Prostate gland (tissue), 2 donors: ENCODE measurements at regions not wholly inside any gene's neighbourhood (a gene's known extent, or its start where the extent isn't known, plus 50 kb on each side); places are given as distances from the start of the nearest gene placed in this dataset.

Experiments
- CTCF ChIP-seq, 4 experiments: fragments of 200-600 bp in 2 of 4; fragments of 450-650 bp in 2 of 4; sonication (generic) in 2 of 4; IDR thresholded peaks; 1 replicate in 3 of 4; 2 replicates in 1 of 4; pipeline ENCODE4 v1.5.1; 2016 to 2019; ENCODE audit warnings: antibody characterized with exemption in 4 of 4, mild to moderate bottlenecking in 2 of 4, moderate library complexity in 2 of 4
- POLR2A ChIP-seq: fragments of 450-650 bp; IDR thresholded peaks from one replicate; pipeline ENCODE4 v1.6.1; 2016; ENCODE audit warnings: antibody characterized with exemption, mild to moderate bottlenecking
- POLR2AphosphoS5 ChIP-seq: sonication (generic); formaldehyde crosslinking; IDR thresholded peaks from one replicate; pipeline ENCODE4 v1.6.1; 2017; ENCODE audit warnings: antibody characterized with exemption

- TF ChIP-seq CTCF (IDR thresholded peaks at IDR 0.05) (no peak), POLR2A (no peak), POLR2AphosphoS5 (no peak)
Observed at GRCh38 chr1:38581396-38581795, 278.2 kb downstream of the RRAGC start.
